HCT116 (cell line): ENCODE measurements at regions not wholly inside any gene's neighbourhood (a gene's known extent, or its start where the extent isn't known, plus 50 kb on each side); places are given as distances from the start of the nearest gene placed in this dataset.

Experiments
- ATAC-seq: fragments of 200-7000 bp; cut with Tn5 transposase; 2 replicates; pipeline ENCODE4 v1.9.1; 2020; ENCODE audit warnings: mild to moderate bottlenecking, moderate library complexity
- BruUV-seq: library from RNA; stranded (reverse); fragments of 400-500 nt; replicated peaks from 2 replicates; lab custom pipeline; 2021; lab: Mats Ljungman, UMichigan
- CTCF ChIA-PET: fragments of 300-600 bp; sonication (Branson Sonifier 250); formaldehyde crosslinking; loops from one replicate; lab custom pipeline; 2021; ENCODE audit warnings: antibody characterized with exemption; lab: Charles Lee
- POLR2A ChIA-PET: fragments of 300-600, 350-600 bp; sonication (Branson Sonifier 250); formaldehyde crosslinking; loops from one replicate; lab custom pipeline; 2021; ENCODE audit warnings: antibody characterized with exemption; lab: Charles Lee
- RAD21 ChIA-PET, 2 experiments: fragments of 300-600 bp; sonication (Branson Sonifier 250); formaldehyde crosslinking; loops; one replicate each; lab custom pipeline; 2023; ENCODE audit warnings: low total read pairs in 2 of 2; ENCODE audit not compliant: uncharacterized antibody in 2 of 2, unreplicated experiment in 2 of 2, low non-redundant PET in 1 of 2; lab: Charles Lee
- DNase-seq: peaks from one replicate; pipeline ENCODE4 v3.0.0-alpha.2; 2010; ENCODE audit warnings: low read depth, low spot score
- H2AFZ ChIP-seq: fragments of 200-600 bp; shearing (Covaris generic), sonication (generic); 2 replicates; pipeline ENCODE4 v1.6.1; 2017; ENCODE audit warnings: low read depth, mixed run types, mixed read lengths, antibody characterized with exemption, low read length; ENCODE audit not compliant: poor library complexity, severe bottlenecking
- H3K27ac ChIP-seq: 2 replicates; pipeline ENCODE4 v1.5.1; 2012; ENCODE audit warnings: low read depth, low read length
- H3K27me3 ChIP-seq: fragments of 200-600 bp; sonication (generic); 2 replicates; pipeline ENCODE4 v1.6.1; 2016; ENCODE audit warnings: mixed run types, low read length, mixed read lengths; ENCODE audit not compliant: insufficient read depth
- H3K36me3 ChIP-seq, 2 experiments: fragments of 200-500 bp in 1 of 2; fragments of 200-600 bp in 1 of 2; sonication (Bioruptor generic) in 1 of 2; sonication (generic) in 1 of 2; 2 replicates each; pipeline versions ENCODE4 v1.5.1 to v1.6.1; 2014 to 2016; ENCODE audit warnings: low read length in 2 of 2, inconsistent platforms in 1 of 2, mixed read lengths in 1 of 2, mixed run types in 1 of 2; ENCODE audit not compliant: insufficient read depth in 2 of 2, control insufficient read depth in 1 of 2
- H3K4me1 ChIP-seq, 2 experiments: fragments of 200-600 bp in 1 of 2; sonication (generic) in 1 of 2; 2 replicates each; pipeline versions ENCODE4 v1.5.1 to v1.6.1; 2012 to 2017; ENCODE audit warnings: low read length in 2 of 2, inconsistent platforms in 1 of 2, mild to moderate bottlenecking in 1 of 2, mixed read lengths in 1 of 2, mixed run types in 1 of 2, moderate library complexity in 1 of 2; ENCODE audit not compliant: insufficient read depth in 2 of 2, control insufficient read depth in 1 of 2
- H3K4me2 ChIP-seq: fragments of 200-600 bp; sonication (generic); 2 replicates; pipeline ENCODE4 v1.6.1; 2017; ENCODE audit warnings: mixed run types, low read length, mixed read lengths
- H3K4me3 ChIP-seq, 2 experiments: fragments of 200-600 bp in 1 of 2; sonication (generic) in 1 of 2; replicated peaks in 1 of 2; 2 replicates each; pipeline ENCODE4 v1.5.1; 2011 to 2016; ENCODE audit warnings: low read length in 2 of 2, control low read depth in 1 of 2, low read depth in 1 of 2, mild to moderate bottlenecking in 1 of 2, mixed read lengths in 1 of 2, mixed run types in 1 of 2
- H3K79me2 ChIP-seq: fragments of 200-600 bp; sonication (generic); 2 replicates; pipeline ENCODE4 v1.6.1; 2017; ENCODE audit warnings: mild to moderate bottlenecking, mixed run types, low read length, moderate library complexity, mixed read lengths; ENCODE audit not compliant: insufficient read depth
- H3K9ac ChIP-seq: fragments of 200-600 bp; sonication (generic); 2 replicates; pipeline ENCODE4 v1.6.1; 2016; ENCODE audit warnings: low read length, mixed read lengths
- H3K9me2 ChIP-seq: fragments of 200-600 bp; sonication (generic), shearing (Covaris generic); 2 replicates; pipeline ENCODE4 v1.6.1; 2017; ENCODE audit warnings: mixed run types, mild to moderate bottlenecking, moderate library complexity; ENCODE audit not compliant: insufficient read depth
- H3K9me3 ChIP-seq, 2 experiments: fragments of 200-500 bp in 1 of 2; fragments of 200-600 bp in 1 of 2; sonication (Bioruptor generic) in 1 of 2; sonication (generic) in 1 of 2; 2 replicates each; pipeline ENCODE4 v1.6.1; 2014 to 2017; ENCODE audit warnings: low read length in 2 of 2, mixed read lengths in 2 of 2, inconsistent platforms in 1 of 2, low read depth in 1 of 2, mild to moderate bottlenecking in 1 of 2, mixed run types in 1 of 2, moderate library complexity in 1 of 2; ENCODE audit not compliant: control insufficient read depth in 1 of 2, insufficient read depth in 1 of 2
- H4K20me1 ChIP-seq: fragments of 200-600 bp; sonication (generic), shearing (Covaris generic); 2 replicates; pipeline ENCODE4 v1.6.1; 2017; ENCODE audit warnings: mixed run types, mild to moderate bottlenecking, moderate library complexity; ENCODE audit not compliant: insufficient read depth
- ATF3 ChIP-seq: IDR thresholded peaks from 2 replicates; pipeline ENCODE4 v1.6.1; 2012
- CBX3 ChIP-seq: IDR thresholded peaks from 2 replicates; pipeline ENCODE4 v1.6.1; 2012; ENCODE audit warnings: low read depth
- CEBPB ChIP-seq: IDR thresholded peaks from 2 replicates; pipeline ENCODE4 v1.6.1; 2012; ENCODE audit warnings: low read depth
- EGR1 ChIP-seq: IDR thresholded peaks from 2 replicates; pipeline ENCODE4 v1.6.1; 2012; ENCODE audit warnings: low read depth
- ELF1 ChIP-seq: IDR thresholded peaks from 2 replicates; pipeline ENCODE4 v1.6.1; 2012; ENCODE audit warnings: low read depth, borderline replicate concordance
- EZH2 ChIP-seq: fragments of 200-600 bp; sonication (generic); IDR thresholded peaks from 2 replicates; pipeline ENCODE4 v1.6.1; 2017; ENCODE audit warnings: antibody characterized with exemption, mixed run types
- FOSL1 ChIP-seq: IDR thresholded peaks from 2 replicates; pipeline ENCODE4 v1.6.1; 2012; ENCODE audit warnings: low read depth
- JUND ChIP-seq: IDR thresholded peaks from 2 replicates; pipeline ENCODE4 v1.6.1; 2012
- MAX ChIP-seq: IDR thresholded peaks from 2 replicates; pipeline ENCODE4 v1.6.1; 2012
- POLR2A ChIP-seq: IDR thresholded peaks from 2 replicates; pipeline ENCODE4 v1.7.0; 2011; ENCODE audit warnings: borderline replicate concordance; ENCODE audit not compliant: insufficient read depth, insufficient read length; ENCODE audit errors: extremely low read depth
- POLR2AphosphoS5 ChIP-seq: IDR thresholded peaks from 2 replicates; pipeline ENCODE4 v1.6.1; 2011; ENCODE audit warnings: mild to moderate bottlenecking, low read depth, low read length, moderate library complexity
- SIN3A ChIP-seq: IDR thresholded peaks from 2 replicates; pipeline ENCODE4 v1.6.1; 2012; ENCODE audit warnings: low read depth
- SP1 ChIP-seq: IDR thresholded peaks from 2 replicates; pipeline ENCODE4 v1.6.1; 2012; ENCODE audit warnings: low read depth
- SRF ChIP-seq: IDR thresholded peaks from 2 replicates; pipeline ENCODE4 v1.6.1; 2012; ENCODE audit warnings: low read depth
- TCF7L2 ChIP-seq: IDR thresholded peaks from 2 replicates; pipeline ENCODE4 v1.7.0; 2011; ENCODE audit warnings: borderline replicate concordance, inconsistent platforms; ENCODE audit not compliant: insufficient read depth, insufficient read length; ENCODE audit errors: extremely low read depth
- ZBTB33 ChIP-seq: IDR thresholded peaks from 2 replicates; pipeline ENCODE4 v1.6.1; 2011; ENCODE audit warnings: mild to moderate bottlenecking, low read length, moderate library complexity; ENCODE audit not compliant: insufficient replicate concordance; ENCODE audit errors: extremely low read depth
- ZFX ChIP-seq: fragments of 450-650 bp; IDR thresholded peaks from 2 replicates; pipeline ENCODE4 v1.6.1; 2017
- ZNF274 ChIP-seq: fragments of 200-500 bp; sonication (Bioruptor generic); IDR thresholded peaks from 2 replicates; pipeline ENCODE4 v1.6.1; 2014; ENCODE audit warnings: mild to moderate bottlenecking, low read depth, low read length, inconsistent platforms
- intact Hi-C: fragments of 100-400 bp; cut with micrococcal nuclease; formaldehyde crosslinking; loops from 2 replicates; pipeline ENCODE4 v1.10.0; 2022

GRCh38 chr5:97536683-97537082 is 353.6 kb upstream of the RIOK2 start:
- no peak overlapping the region for H3K27ac ChIP-seq
- no peaks in the 10 kb centered on the region for H3K79me2 ChIP-seq
- BruUV-seq, result no TSS peak
- H3K4me3 ChIP-seq, result no peak overlapping the region
- H4K20me1 ChIP-seq, result no peaks in the 10 kb centered on the region
- no peaks in the 10 kb centered on the region for H3K27me3 ChIP-seq
- CTCF ChIA-PET, result no interaction called here
- no peaks in the 10 kb centered on the region for H3K4me1 ChIP-seq
- RAD21 ChIA-PET, result no interaction called here
- no peak overlapping the region for H2AFZ ChIP-seq
- no peak overlapping the region for H3K4me2 ChIP-seq
- ATAC-seq (no peak), DNase-seq (no peak)
- no peaks in the 10 kb centered on the region for H3K9me3 ChIP-seq
- TF ChIP-seq EZH2 (no peak), ELF1 (no peak), MAX (no peak), CEBPB (no peak), FOSL1 (no peak), ZNF274 (no peak), ZBTB33 (no peak), EGR1 (no peak), CBX3 (no peak), TCF7L2 (no peak), SP1 (no peak), ATF3 (no peak), ZFX (no peak), SRF (no peak), POLR2A (no peak), POLR2AphosphoS5 (no peak), SIN3A (no peak), JUND (no peak)
- H3K9me2 ChIP-seq, result no peaks in the 10 kb centered on the region
- no peaks in the 10 kb centered on the region for H3K36me3 ChIP-seq
- intact Hi-C loops, result no loop called here
- H3K9ac ChIP-seq, result no peak overlapping the region
- POLR2A ChIA-PET, result no interaction called here
